ENCODE measurements at regions not wholly inside any gene's neighbourhood (a gene's known extent, or its start where the extent isn't known, plus 50 kb on each side); places are given as distances from the start of the nearest gene placed in this dataset.

- no peak for TF ChIP-seq CTCF (IDR thresholded peaks at IDR 0.05; ENCODE audit: borderline replicate concordance, extremely low read depth, low read length, poor library complexity, severe bottlenecking)
- no peak for TF ChIP-seq EZH2 (IDR thresholded peaks at IDR 0.05; ENCODE audit: borderline replicate concordance, low read depth, low read length, severe bottlenecking)
Observed at GRCh38 chr1:222275001-222275728, 272.7 kb downstream of the HHIPL2 start.

Data from DND-41 (cell line).